ENCODE measurements at regions not wholly inside any gene's neighbourhood (a gene's known extent, or its start where the extent isn't known, plus 50 kb on each side); places are given as distances from the start of the nearest gene placed in this dataset.

DNA sequence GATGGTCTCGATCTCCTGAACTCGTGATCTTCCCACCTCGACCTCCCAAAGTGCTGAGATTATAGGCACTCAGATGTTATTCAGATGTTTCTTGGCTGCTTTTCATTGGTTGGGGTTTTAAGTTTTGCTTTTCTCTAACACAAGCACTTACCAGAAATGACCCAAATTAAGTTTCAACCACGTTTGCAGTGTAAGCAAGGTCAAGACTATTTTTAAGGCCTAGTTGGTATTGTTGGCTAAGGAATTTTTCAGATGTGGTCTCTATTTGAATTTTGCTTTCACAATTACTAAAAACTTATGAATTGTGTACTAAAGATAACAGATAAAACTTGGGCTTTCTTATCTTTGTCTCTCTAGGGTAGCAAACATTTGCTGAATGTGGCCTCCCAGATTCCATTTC lies 1756.9 kb upstream of the TENM3 start:
- TF ChIP-seq POLR2A (IDR thresholded peaks at IDR 0.05): no peak
- TF ChIP-seq, protein P1, sequence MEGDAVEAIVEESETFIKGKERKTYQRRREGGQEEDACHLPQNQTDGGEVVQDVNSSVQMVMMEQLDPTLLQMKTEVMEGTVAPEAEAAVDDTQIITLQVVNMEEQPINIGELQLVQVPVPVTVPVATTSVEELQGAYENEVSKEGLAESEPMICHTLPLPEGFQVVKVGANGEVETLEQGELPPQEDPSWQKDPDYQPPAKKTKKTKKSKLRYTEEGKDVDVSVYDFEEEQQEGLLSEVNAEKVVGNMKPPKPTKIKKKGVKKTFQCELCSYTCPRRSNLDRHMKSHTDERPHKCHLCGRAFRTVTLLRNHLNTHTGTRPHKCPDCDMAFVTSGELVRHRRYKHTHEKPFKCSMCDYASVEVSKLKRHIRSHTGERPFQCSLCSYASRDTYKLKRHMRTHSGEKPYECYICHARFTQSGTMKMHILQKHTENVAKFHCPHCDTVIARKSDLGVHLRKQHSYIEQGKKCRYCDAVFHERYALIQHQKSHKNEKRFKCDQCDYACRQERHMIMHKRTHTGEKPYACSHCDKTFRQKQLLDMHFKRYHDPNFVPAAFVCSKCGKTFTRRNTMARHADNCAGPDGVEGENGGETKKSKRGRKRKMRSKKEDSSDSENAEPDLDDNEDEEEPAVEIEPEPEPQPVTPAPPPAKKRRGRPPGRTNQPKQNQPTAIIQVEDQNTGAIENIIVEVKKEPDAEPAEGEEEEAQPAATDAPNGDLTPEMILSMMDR (IDR thresholded peaks at IDR 0.05): no peak
